H1 (cell line): ENCODE measurements at regions not wholly inside any gene's neighbourhood (a gene's known extent, or its start where the extent isn't known, plus 50 kb on each side); places are given as distances from the start of the nearest gene placed in this dataset.

Experiments
- KDM5A ChIP-seq: fragments of 200-600 bp; IDR thresholded peaks from 2 replicates; pipeline ENCODE4 v1.7.1; 2012; ENCODE audit warnings: mild to moderate bottlenecking, low read length, inconsistent platforms, mixed read lengths
- NRF1 ChIP-seq: IDR thresholded peaks from 2 replicates; pipeline ENCODE4 v1.6.1; 2011; ENCODE audit warnings: mild to moderate bottlenecking, low read depth, low read length, improper control_type of control experiment
- RXRA ChIP-seq: IDR thresholded peaks from 2 replicates; pipeline ENCODE4 v1.6.1; 2011; ENCODE audit warnings: low read depth, mild to moderate bottlenecking, low read length, moderate library complexity; ENCODE audit not compliant: insufficient read depth
- SIN3A ChIP-seq, 2 experiments: IDR thresholded peaks in 1 of 2; conservative IDR thresholded peaks in 1 of 2; 2 replicates each; pipeline ENCODE4 v1.6.1; 2011 to 2012; ENCODE audit warnings: low read length in 2 of 2, improper control_type of control experiment in 1 of 2, low read depth in 1 of 2, mild to moderate bottlenecking in 1 of 2
- SP4 ChIP-seq: IDR thresholded peaks from 2 replicates; pipeline ENCODE4 v1.6.1; 2012; ENCODE audit warnings: low read length, inconsistent platforms
- TBP ChIP-seq: IDR thresholded peaks from 2 replicates; pipeline ENCODE4 v1.6.1; 2011; ENCODE audit warnings: low read depth, low read length, improper control_type of control experiment
- TF ChIP-seq, protein P1 (sequence below): IDR thresholded peaks from 2 replicates; pipeline ENCODE4 v1.6.1; 2011; ENCODE audit warnings: low read length, improper control_type of control experiment
- TF ChIP-seq, protein P2 (sequence below): IDR thresholded peaks from 2 replicates; pipeline ENCODE4 v1.6.1; 2012; ENCODE audit warnings: inconsistent platforms

DNA sequence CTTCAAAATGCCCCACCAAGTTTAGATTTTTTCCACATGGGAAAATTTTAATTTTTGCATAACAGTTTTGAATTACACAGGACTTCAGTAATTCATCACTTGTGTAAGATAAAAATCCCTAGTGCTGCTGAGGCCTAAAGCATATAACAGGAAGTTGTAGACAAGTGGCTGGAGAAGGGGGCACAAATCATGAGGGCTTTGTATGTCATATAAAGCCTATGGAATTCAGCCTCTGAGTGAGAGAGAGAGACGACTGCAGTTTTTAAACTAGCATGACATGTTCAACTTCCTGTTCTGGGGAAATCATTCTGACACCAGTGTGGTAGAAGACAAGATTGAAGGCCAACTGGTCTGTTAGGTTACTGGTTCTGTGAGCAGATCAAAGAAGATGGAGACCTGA lies 187.3 kb upstream of the CHST9 start (continued):
- TF ChIP-seq NRF1 (no peak), TBP (no peak), RXRA (no peak), SIN3A (conservative IDR thresholded peaks at IDR 0.05 in 1 of 2, IDR thresholded peaks at IDR 0.05 in 1 of 2; ENCODE audit: low read depth in 1 of 2, low read length in 2 of 2) (no peak), KDM5A (no peak), SP4 (no peak)
- TF ChIP-seq, protein P1, sequence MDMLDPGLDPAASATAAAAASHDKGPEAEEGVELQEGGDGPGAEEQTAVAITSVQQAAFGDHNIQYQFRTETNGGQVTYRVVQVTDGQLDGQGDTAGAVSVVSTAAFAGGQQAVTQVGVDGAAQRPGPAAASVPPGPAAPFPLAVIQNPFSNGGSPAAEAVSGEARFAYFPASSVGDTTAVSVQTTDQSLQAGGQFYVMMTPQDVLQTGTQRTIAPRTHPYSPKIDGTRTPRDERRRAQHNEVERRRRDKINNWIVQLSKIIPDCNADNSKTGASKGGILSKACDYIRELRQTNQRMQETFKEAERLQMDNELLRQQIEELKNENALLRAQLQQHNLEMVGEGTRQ, result no peak
- TF ChIP-seq, protein P2, sequence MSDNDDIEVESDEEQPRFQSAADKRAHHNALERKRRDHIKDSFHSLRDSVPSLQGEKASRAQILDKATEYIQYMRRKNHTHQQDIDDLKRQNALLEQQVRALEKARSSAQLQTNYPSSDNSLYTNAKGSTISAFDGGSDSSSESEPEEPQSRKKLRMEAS, result no peak
